ENCODE measurements at regions not wholly inside any gene's neighbourhood (a gene's known extent, or its start where the extent isn't known, plus 50 kb on each side); places are given as distances from the start of the nearest gene placed in this dataset.

GRCh38 chr15:36235173-36235572 lies 344.3 kb upstream of the CDIN1 start:
- no peaks in the 10 kb centered on the region for H3K9me1 ChIP-seq (ENCODE audit: control insufficient read depth, insufficient read depth, low read length)
- ChIA-PET CTCF (ENCODE audit: low intra/inter-chr PET ratio) (no interaction called here), POLR2A (no interaction called here)
- H3K79me2 ChIP-seq (ENCODE audit: control insufficient read depth, insufficient read depth, low read length): no peaks in the 10 kb centered on the region
- FAIRE-seq: no peak
- BruUV-seq (replicated peaks): no TSS peak
- no peak overlapping the region for H3K4me2 ChIP-seq (ENCODE audit: insufficient read depth, low read length)
- no peaks in the 10 kb centered on the region for H3K36me3 ChIP-seq (ENCODE audit: control insufficient read depth, insufficient read depth, low read length)
- H3K4me1 ChIP-seq (replicated peaks in 1 of 2; ENCODE audit: control insufficient read depth in 2 of 2, insufficient read depth in 2 of 2, low read length in 2 of 2): no peaks in the 10 kb centered on the region
- ATAC-seq: no peak
- H3K27ac ChIP-seq (ENCODE audit: extremely low read depth, low read depth, low read length): no peak overlapping the region
- H3K27me3 ChIP-seq (ENCODE audit: control insufficient read depth in 2 of 2, insufficient read depth in 2 of 2, low read length in 2 of 2): no peaks in the 10 kb centered on the region
- in situ Hi-C loops (cut with MboI) (no loop called here), intact Hi-C loops (cut with micrococcal nuclease) (no loop called here)
- H3K4me3 ChIP-seq: no peak overlapping the region
- no peak overlapping the region for H2AFZ ChIP-seq (ENCODE audit: low read depth, low read length)
- no peak for DNase-seq (ENCODE audit: extremely low read depth in 1 of 4, low spot score in 3 of 4)
- TF ChIP-seq RBM22 (IDR thresholded peaks at IDR 0.05; ENCODE audit: low read depth, low read length, poor library complexity, severe bottlenecking): no peak
- TF ChIP-seq ZNF124 (CRISPR knock-in tag; IDR thresholded peaks at IDR 0.05): no peak
- H3K9ac ChIP-seq (ENCODE audit: insufficient read depth in 1 of 2, low read depth in 2 of 2, low read length in 2 of 2): no peak overlapping the region
- no peaks in the 10 kb centered on the region for H4K20me1 ChIP-seq (replicated peaks; ENCODE audit: control insufficient read depth, insufficient read depth, low read length)
- H3K9me3 ChIP-seq (replicated peaks; ENCODE audit: control insufficient read depth, insufficient read depth, low read depth, low read length): no peaks in the 10 kb centered on the region

GRCh38 chr15:36239509-36239908 lies 339.9 kb upstream of the CDIN1 start:
- 9% methylated on average over 1 of the region's 1 CpG for WGBS (ENCODE audit: insufficient coverage, low coverage, missing lambda C conversion rate)
- H3K4me1 ChIP-seq (replicated peaks in 1 of 2; ENCODE audit: control insufficient read depth in 2 of 2, insufficient read depth in 2 of 2, low read length in 2 of 2): no peaks in the 10 kb centered on the region
- H3K9me1 ChIP-seq (ENCODE audit: control insufficient read depth, insufficient read depth, low read length): no peaks in the 10 kb centered on the region
- FAIRE-seq (no peak), DNase-seq (ENCODE audit: extremely low read depth in 1 of 4, low spot score in 3 of 4) (no peak), ATAC-seq (no peak)
- ChIA-PET CTCF (ENCODE audit: low intra/inter-chr PET ratio) (no interaction called here), POLR2A (no interaction called here)
- H3K9ac ChIP-seq (ENCODE audit: insufficient read depth in 1 of 2, low read depth in 2 of 2, low read length in 2 of 2): no peak overlapping the region
- no peaks in the 10 kb centered on the region for H4K20me1 ChIP-seq (replicated peaks; ENCODE audit: control insufficient read depth, insufficient read depth, low read length)
- H2AFZ ChIP-seq (ENCODE audit: low read depth, low read length): no peak overlapping the region
- H3K79me2 ChIP-seq (ENCODE audit: control insufficient read depth, insufficient read depth, low read length): no peaks in the 10 kb centered on the region
- TF ChIP-seq XRCC5 (IDR thresholded peaks at IDR 0.05; ENCODE audit: low read depth, low read length) (no peak), EZH2 (IDR thresholded peaks at IDR 0.05; ENCODE audit: borderline replicate concordance, low read depth, low read length) (no peak), KLF16 (IDR thresholded peaks at IDR 0.05) (no peak), PURB (CRISPR knock-in tag; IDR thresholded peaks at IDR 0.05; ENCODE audit: low read depth) (no peak), ZNF277 (CRISPR knock-in tag; IDR thresholded peaks at IDR 0.05; ENCODE audit: borderline replicate concordance) (no peak), BRF2 (IDR thresholded peaks at IDR 0.05; ENCODE audit: borderline replicate concordance, insufficient read depth, insufficient read length) (no peak), JUN (IDR thresholded peaks at IDR 0.05; ENCODE audit: borderline replicate concordance, low read depth, low read length) (no peak), JUN (CRISPR knock-in tag; IDR thresholded peaks at IDR 0.05; ENCODE audit: borderline replicate concordance) (no peak), RBM15 (IDR thresholded peaks at IDR 0.05; ENCODE audit: insufficient read depth, low read length) (no peak), PPARD (CRISPR knock-in tag; IDR thresholded peaks at IDR 0.05) (no peak), ZNF668 (CRISPR knock-in tag; IDR thresholded peaks at IDR 0.05) (no peak), ZNF584 (CRISPR knock-in tag; IDR thresholded peaks at IDR 0.05; ENCODE audit: low read depth) (no peak)
- H3K4me3 ChIP-seq: no peak overlapping the region
- H3K9me3 ChIP-seq (replicated peaks; ENCODE audit: control insufficient read depth, insufficient read depth, low read depth, low read length): no peaks in the 10 kb centered on the region
- no peaks in the 10 kb centered on the region for H3K36me3 ChIP-seq (ENCODE audit: control insufficient read depth, insufficient read depth, low read length)
- no peak overlapping the region for H3K4me2 ChIP-seq (ENCODE audit: insufficient read depth, low read length)
- in situ Hi-C loops (cut with MboI): no loop called here
- intact Hi-C loops (cut with micrococcal nuclease): no loop called here
- no peaks in the 10 kb centered on the region for H3K27me3 ChIP-seq (ENCODE audit: control insufficient read depth in 2 of 2, insufficient read depth in 2 of 2, low read length in 2 of 2)
- no TSS peak for BruUV-seq (replicated peaks)
- H3K27ac ChIP-seq (ENCODE audit: extremely low read depth, low read depth, low read length): no peak overlapping the region
